Stomach (tissue), 4 donors: ENCODE measurements at regions not wholly inside any gene's neighbourhood (a gene's known extent, or its start where the extent isn't known, plus 50 kb on each side); places are given as distances from the start of the nearest gene placed in this dataset.

Experiments used
- CTCF ChIP-seq, 7 experiments: fragments of 450-650 bp in 4 of 7; fragments of 200-600 bp in 3 of 7; sonication (generic) in 3 of 7; IDR thresholded peaks; one replicate each; pipeline ENCODE4 v1.5.1; 2016 to 2019; ENCODE audit warnings: antibody characterized with exemption in 7 of 7, control low read depth in 2 of 7, mild to moderate bottlenecking in 1 of 7
- POLR2AphosphoS5 ChIP-seq, 3 donors: sonication (generic); formaldehyde crosslinking; IDR thresholded peaks; one replicate each; pipeline ENCODE4 v1.6.1; 2016; ENCODE audit warnings: antibody characterized with exemption in 3 of 3

- TF ChIP-seq POLR2AphosphoS5 (IDR thresholded peaks at IDR 0.05) (no peak), CTCF (IDR thresholded peaks at IDR 0.05) (no peak)
Measured at GRCh38 chr5:156094001-156094400, 233.0 kb upstream of the SGCD start.
